ENCODE measurements at regions not wholly inside any gene's neighbourhood (a gene's known extent, or its start where the extent isn't known, plus 50 kb on each side); places are given as distances from the start of the nearest gene placed in this dataset.

DNA sequence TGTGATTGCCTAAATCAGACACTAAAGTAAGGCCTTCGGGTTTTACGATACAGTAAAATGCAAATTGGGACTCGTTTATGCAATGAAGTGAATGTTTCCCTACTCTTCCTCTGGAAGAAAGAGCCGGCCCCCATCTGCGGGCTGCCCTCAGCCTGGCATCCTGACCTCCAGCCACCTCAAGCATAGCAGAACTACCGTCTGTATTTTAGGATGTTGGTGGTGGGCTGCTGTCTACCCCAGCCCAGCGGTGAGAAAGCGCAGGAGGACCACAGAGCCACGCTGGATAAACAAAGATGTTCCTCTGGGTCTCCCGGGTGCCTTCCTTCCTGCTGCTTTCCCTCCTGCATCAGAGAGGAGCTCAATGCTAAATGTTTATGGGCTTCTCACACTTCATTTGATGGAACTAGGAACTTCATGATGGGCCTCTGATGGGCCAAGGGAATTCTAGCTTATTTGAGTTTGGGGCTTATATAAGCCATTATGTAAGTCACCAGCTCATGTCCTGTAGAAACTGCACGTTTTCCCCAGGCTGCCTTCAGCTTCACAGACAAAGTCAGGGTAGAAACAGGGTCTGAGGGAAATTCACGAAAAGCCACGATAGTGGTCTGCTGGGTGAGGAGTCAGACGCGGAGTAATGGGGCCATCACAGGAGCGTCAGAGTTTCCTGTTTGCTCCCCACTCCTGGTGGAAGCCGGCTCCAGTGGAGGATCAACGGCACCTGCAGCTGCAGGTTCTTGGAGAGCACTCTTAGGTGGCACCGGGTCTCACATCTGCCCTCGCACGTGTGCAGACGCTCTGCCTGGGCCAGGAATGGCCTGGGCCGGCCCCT is 287.4 kb downstream of the BRD1 start:
- Histone ChIP-seq H3K9me2 (ENCODE audit: insufficient read depth) (no peaks in the 10 kb centered on the region), H3K27ac (ENCODE audit: low read depth) (no peak overlapping the region), H3K4me3 (no peak overlapping the region), H3F3A (replicated peaks; ENCODE audit: low read depth) (no peaks in the 10 kb centered on the region), H3K27me3 (ENCODE audit: insufficient read depth) (no peaks in the 10 kb centered on the region), H3K36me3 (ENCODE audit: insufficient read depth) (no peaks in the 10 kb centered on the region; the same call in 1 of the 2 replicates), H4K20me1 (replicated peaks; ENCODE audit: insufficient read depth) (no peaks in the 10 kb centered on the region), H3K79me2 (replicated peaks; ENCODE audit: insufficient read depth) (no peaks in the 10 kb centered on the region), H3K4me2 (no peak overlapping the region), H3K4me1 (ENCODE audit: insufficient read depth) (no peaks in the 10 kb centered on the region), H2AFZ (no peak overlapping the region)
- no peaks in the 10 kb centered on the region for H3K36me3 Mint-ChIP-seq (ENCODE audit: low read depth)
- H3K9me3 Mint-ChIP-seq, result no peaks in the 10 kb centered on the region
- peaks cover 6% of the 10 kb centered on the region for H3K27me3 Mint-ChIP-seq (ENCODE audit: insufficient read depth, low read depth, poor library complexity)
- no peak overlapping the region for H3K4me3 Mint-ChIP-seq
- DNase-seq (ENCODE audit: low spot score), result no peak
- peaks cover 29% of the 10 kb centered on the region for H3K4me1 Mint-ChIP-seq
- TF ChIP-seq, protein P1, sequence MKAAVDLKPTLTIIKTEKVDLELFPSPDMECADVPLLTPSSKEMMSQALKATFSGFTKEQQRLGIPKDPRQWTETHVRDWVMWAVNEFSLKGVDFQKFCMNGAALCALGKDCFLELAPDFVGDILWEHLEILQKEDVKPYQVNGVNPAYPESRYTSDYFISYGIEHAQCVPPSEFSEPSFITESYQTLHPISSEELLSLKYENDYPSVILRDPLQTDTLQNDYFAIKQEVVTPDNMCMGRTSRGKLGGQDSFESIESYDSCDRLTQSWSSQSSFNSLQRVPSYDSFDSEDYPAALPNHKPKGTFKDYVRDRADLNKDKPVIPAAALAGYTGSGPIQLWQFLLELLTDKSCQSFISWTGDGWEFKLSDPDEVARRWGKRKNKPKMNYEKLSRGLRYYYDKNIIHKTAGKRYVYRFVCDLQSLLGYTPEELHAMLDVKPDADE (IDR thresholded peaks at IDR 0.05), result no peak
- TF ChIP-seq CREB1 (CRISPR knock-in tag; IDR thresholded peaks at IDR 0.05; ENCODE audit: low read depth) (no peak), ZNF331 (CRISPR knock-in tag; IDR thresholded peaks at IDR 0.05; ENCODE audit: low read depth) (no peak), POLR2AphosphoS5 (IDR thresholded peaks at IDR 0.05; ENCODE audit: low read depth) (no peak), ZNF114 (CRISPR knock-in tag; IDR thresholded peaks at IDR 0.05) (no peak), NANOG (IDR thresholded peaks at IDR 0.05; ENCODE audit: borderline replicate concordance) (no peak), EZH2phosphoT487 (IDR thresholded peaks at IDR 0.05; ENCODE audit: unreplicated experiment) (no peak), EZH2 (IDR thresholded peaks at IDR 0.05; ENCODE audit: low read depth, unreplicated experiment) (no peak), JUNB (IDR thresholded peaks at IDR 0.05; ENCODE audit: unreplicated experiment) (no peak)
- TF ChIP-seq, protein P2, sequence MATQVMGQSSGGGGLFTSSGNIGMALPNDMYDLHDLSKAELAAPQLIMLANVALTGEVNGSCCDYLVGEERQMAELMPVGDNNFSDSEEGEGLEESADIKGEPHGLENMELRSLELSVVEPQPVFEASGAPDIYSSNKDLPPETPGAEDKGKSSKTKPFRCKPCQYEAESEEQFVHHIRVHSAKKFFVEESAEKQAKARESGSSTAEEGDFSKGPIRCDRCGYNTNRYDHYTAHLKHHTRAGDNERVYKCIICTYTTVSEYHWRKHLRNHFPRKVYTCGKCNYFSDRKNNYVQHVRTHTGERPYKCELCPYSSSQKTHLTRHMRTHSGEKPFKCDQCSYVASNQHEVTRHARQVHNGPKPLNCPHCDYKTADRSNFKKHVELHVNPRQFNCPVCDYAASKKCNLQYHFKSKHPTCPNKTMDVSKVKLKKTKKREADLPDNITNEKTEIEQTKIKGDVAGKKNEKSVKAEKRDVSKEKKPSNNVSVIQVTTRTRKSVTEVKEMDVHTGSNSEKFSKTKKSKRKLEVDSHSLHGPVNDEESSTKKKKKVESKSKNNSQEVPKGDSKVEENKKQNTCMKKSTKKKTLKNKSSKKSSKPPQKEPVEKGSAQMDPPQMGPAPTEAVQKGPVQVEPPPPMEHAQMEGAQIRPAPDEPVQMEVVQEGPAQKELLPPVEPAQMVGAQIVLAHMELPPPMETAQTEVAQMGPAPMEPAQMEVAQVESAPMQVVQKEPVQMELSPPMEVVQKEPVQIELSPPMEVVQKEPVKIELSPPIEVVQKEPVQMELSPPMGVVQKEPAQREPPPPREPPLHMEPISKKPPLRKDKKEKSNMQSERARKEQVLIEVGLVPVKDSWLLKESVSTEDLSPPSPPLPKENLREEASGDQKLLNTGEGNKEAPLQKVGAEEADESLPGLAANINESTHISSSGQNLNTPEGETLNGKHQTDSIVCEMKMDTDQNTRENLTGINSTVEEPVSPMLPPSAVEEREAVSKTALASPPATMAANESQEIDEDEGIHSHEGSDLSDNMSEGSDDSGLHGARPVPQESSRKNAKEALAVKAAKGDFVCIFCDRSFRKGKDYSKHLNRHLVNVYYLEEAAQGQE (IDR thresholded peaks at IDR 0.05; ENCODE audit: unreplicated experiment), result no peak
- TF ChIP-seq, protein P3, sequence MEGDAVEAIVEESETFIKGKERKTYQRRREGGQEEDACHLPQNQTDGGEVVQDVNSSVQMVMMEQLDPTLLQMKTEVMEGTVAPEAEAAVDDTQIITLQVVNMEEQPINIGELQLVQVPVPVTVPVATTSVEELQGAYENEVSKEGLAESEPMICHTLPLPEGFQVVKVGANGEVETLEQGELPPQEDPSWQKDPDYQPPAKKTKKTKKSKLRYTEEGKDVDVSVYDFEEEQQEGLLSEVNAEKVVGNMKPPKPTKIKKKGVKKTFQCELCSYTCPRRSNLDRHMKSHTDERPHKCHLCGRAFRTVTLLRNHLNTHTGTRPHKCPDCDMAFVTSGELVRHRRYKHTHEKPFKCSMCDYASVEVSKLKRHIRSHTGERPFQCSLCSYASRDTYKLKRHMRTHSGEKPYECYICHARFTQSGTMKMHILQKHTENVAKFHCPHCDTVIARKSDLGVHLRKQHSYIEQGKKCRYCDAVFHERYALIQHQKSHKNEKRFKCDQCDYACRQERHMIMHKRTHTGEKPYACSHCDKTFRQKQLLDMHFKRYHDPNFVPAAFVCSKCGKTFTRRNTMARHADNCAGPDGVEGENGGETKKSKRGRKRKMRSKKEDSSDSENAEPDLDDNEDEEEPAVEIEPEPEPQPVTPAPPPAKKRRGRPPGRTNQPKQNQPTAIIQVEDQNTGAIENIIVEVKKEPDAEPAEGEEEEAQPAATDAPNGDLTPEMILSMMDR (conservative IDR thresholded peaks at IDR 0.05; ENCODE audit: low read depth in 2 of 2), result no peak
- TF ChIP-seq, protein P4, sequence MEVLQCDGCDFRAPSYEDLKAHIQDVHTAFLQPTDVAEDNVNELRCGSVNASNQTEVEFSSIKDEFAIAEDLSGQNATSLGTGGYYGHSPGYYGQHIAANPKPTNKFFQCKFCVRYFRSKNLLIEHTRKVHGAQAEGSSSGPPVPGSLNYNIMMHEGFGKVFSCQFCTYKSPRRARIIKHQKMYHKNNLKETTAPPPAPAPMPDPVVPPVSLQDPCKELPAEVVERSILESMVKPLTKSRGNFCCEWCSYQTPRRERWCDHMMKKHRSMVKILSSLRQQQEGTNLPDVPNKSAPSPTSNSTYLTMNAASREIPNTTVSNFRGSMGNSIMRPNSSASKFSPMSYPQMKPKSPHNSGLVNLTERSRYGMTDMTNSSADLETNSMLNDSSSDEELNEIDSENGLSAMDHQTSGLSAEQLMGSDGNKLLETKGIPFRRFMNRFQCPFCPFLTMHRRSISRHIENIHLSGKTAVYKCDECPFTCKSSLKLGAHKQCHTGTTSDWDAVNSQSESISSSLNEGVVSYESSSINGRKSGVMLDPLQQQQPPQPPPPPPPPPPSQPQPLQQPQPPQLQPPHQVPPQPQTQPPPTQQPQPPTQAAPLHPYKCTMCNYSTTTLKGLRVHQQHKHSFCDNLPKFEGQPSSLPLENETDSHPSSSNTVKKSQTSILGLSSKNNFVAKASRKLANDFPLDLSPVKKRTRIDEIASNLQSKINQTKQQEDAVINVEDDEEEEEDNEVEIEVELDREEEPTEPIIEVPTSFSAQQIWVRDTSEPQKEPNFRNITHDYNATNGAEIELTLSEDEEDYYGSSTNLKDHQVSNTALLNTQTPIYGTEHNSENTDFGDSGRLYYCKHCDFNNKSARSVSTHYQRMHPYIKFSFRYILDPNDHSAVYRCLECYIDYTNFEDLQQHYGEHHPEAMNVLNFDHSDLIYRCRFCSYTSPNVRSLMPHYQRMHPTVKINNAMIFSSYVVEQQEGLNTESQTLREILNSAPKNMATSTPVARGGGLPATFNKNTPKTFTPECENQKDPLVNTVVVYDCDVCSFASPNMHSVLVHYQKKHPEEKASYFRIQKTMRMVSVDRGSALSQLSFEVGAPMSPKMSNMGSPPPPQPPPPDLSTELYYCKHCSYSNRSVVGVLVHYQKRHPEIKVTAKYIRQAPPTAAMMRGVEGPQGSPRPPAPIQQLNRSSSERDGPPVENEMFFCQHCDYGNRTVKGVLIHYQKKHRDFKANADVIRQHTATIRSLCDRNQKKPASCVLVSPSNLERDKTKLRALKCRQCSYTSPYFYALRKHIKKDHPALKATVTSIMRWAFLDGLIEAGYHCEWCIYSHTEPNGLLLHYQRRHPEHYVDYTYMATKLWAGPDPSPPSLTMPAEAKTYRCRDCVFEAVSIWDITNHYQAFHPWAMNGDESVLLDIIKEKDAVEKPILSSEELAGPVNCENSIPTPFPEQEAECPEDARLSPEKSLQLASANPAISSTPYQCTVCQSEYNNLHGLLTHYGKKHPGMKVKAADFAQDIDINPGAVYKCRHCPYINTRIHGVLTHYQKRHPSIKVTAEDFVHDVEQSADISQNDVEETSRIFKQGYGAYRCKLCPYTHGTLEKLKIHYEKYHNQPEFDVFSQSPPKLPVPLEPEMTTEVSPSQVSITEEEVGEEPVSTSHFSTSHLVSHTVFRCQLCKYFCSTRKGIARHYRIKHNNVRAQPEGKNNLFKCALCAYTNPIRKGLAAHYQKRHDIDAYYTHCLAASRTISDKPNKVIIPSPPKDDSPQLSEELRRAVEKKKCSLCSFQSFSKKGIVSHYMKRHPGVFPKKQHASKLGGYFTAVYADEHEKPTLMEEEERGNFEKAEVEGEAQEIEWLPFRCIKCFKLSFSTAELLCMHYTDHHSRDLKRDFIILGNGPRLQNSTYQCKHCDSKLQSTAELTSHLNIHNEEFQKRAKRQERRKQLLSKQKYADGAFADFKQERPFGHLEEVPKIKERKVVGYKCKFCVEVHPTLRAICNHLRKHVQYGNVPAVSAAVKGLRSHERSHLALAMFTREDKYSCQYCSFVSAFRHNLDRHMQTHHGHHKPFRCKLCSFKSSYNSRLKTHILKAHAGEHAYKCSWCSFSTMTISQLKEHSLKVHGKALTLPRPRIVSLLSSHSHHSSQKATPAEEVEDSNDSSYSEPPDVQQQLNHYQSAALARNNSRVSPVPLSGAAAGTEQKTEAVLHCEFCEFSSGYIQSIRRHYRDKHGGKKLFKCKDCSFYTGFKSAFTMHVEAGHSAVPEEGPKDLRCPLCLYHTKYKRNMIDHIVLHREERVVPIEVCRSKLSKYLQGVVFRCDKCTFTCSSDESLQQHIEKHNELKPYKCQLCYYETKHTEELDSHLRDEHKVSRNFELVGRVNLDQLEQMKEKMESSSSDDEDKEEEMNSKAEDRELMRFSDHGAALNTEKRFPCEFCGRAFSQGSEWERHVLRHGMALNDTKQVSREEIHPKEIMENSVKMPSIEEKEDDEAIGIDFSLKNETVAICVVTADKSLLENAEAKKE (CRISPR knock-in tag; IDR thresholded peaks at IDR 0.05), result no peak
- no peak overlapping the region for H3K27ac Mint-ChIP-seq
- no peak for ATAC-seq

Measured in GM23338 (cell line).